ENCODE measurements at regions not wholly inside any gene's neighbourhood (a gene's known extent, or its start where the extent isn't known, plus 50 kb on each side); places are given as distances from the start of the nearest gene placed in this dataset.

DNA sequence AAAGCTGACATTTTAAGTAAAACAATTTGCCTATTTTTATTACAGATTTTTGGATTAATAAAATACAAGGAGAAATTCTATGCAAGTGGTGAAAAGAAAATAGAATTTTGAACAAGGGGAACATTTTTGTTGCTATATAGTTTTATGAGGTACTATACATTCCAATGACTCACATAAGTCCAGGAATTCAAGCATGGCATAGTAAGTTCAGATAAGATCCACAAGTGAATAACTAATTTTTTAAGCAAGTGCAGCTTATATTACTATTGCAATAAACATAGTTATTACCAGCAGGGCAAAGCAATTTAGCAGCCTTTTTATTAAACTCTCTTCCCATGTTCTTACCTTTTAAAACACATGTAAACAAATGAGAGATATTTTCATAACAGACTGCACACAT lies 1123.5 kb upstream of the LRRN3 start:
- TF ChIP-seq, protein P1, sequence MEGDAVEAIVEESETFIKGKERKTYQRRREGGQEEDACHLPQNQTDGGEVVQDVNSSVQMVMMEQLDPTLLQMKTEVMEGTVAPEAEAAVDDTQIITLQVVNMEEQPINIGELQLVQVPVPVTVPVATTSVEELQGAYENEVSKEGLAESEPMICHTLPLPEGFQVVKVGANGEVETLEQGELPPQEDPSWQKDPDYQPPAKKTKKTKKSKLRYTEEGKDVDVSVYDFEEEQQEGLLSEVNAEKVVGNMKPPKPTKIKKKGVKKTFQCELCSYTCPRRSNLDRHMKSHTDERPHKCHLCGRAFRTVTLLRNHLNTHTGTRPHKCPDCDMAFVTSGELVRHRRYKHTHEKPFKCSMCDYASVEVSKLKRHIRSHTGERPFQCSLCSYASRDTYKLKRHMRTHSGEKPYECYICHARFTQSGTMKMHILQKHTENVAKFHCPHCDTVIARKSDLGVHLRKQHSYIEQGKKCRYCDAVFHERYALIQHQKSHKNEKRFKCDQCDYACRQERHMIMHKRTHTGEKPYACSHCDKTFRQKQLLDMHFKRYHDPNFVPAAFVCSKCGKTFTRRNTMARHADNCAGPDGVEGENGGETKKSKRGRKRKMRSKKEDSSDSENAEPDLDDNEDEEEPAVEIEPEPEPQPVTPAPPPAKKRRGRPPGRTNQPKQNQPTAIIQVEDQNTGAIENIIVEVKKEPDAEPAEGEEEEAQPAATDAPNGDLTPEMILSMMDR (IDR thresholded peaks at IDR 0.05; ENCODE audit: low read length): no peak
- TF ChIP-seq EZH2 (IDR thresholded peaks at IDR 0.05; ENCODE audit: borderline replicate concordance, low read length): no peak
